ENCODE measurements at regions not wholly inside any gene's neighbourhood (a gene's known extent, or its start where the extent isn't known, plus 50 kb on each side); places are given as distances from the start of the nearest gene placed in this dataset.

- ChIA-PET POLR2A (no interaction called here), CTCF (no interaction called here)
- TF ChIP-seq ZNF473 (tag by site-specific recombination; IDR thresholded peaks at IDR 0.05) (no peak), ZNF391 (tag by site-specific recombination; IDR thresholded peaks at IDR 0.05; ENCODE audit: borderline replicate concordance, low read depth) (no peak), KLF10 (tag by site-specific recombination; IDR thresholded peaks at IDR 0.05) (no peak), ZSCAN23 (tag by site-specific recombination; IDR thresholded peaks at IDR 0.05) (no peak), ZNF791 (tag by site-specific recombination; IDR thresholded peaks at IDR 0.05) (no peak), GLI4 (tag by site-specific recombination; IDR thresholded peaks at IDR 0.05) (no peak), ZNF600 (tag by site-specific recombination; IDR thresholded peaks at IDR 0.05) (no peak), ZNF701 (tag by site-specific recombination; IDR thresholded peaks at IDR 0.05) (no peak), ZNF292 (tag by site-specific recombination; IDR thresholded peaks at IDR 0.05; ENCODE audit: borderline replicate concordance, low read depth) (no peak), ZNF223 (tag by site-specific recombination; IDR thresholded peaks at IDR 0.05) (no peak), ZNF2 (tag by site-specific recombination; IDR thresholded peaks at IDR 0.05) (no peak), ZNF529 (tag by site-specific recombination; IDR thresholded peaks at IDR 0.05; ENCODE audit: insufficient replicate concordance) (no peak), ZNF76 (tag by site-specific recombination; IDR thresholded peaks at IDR 0.05; ENCODE audit: borderline replicate concordance, low read depth) (no peak), ZNF148 (tag by site-specific recombination; IDR thresholded peaks at IDR 0.05; ENCODE audit: borderline replicate concordance) (no peak), ZNF266 (tag by site-specific recombination; IDR thresholded peaks at IDR 0.05; ENCODE audit: low read depth) (no peak), SP3 (tag by site-specific recombination; IDR thresholded peaks at IDR 0.05) (no peak), GFI1B (tag by site-specific recombination; IDR thresholded peaks at IDR 0.05) (no peak), PRDM6 (tag by site-specific recombination; IDR thresholded peaks at IDR 0.05) (no peak), EGR2 (tag by site-specific recombination; IDR thresholded peaks at IDR 0.05; ENCODE audit: low read depth) (no peak), OSR2 (tag by site-specific recombination; IDR thresholded peaks at IDR 0.05) (no peak)
- H3K27ac ChIP-seq (ENCODE audit: extremely low read depth, low read depth, low read length): no peak overlapping the region
- no peaks in the 10 kb centered on the region for H3K4me1 ChIP-seq (ENCODE audit: control insufficient read depth, insufficient read depth, low read length)
- H3K9me3 ChIP-seq (ENCODE audit: control insufficient read depth, insufficient read depth, low read depth, low read length): no peaks in the 10 kb centered on the region
- H3K36me3 ChIP-seq (ENCODE audit: control insufficient read depth in 2 of 2, insufficient read depth in 1 of 2, low read length in 2 of 2): no peaks in the 10 kb centered on the region
- no peak overlapping the region for H3K4me3 ChIP-seq (ENCODE audit: low read depth, low read length)
Observed at GRCh38 chr13:54241719-54242118, 1213.1 kb downstream of the OLFM4 start.

- H3K4me1 ChIP-seq (ENCODE audit: control insufficient read depth, insufficient read depth, low read length): no peaks in the 10 kb centered on the region
Observed at GRCh38 chr13:54248306-54248705, 1219.7 kb downstream of the OLFM4 start.

More at GRCh38 chr13:54248306-54248705, 1219.7 kb downstream of the OLFM4 start:
- no peaks in the 10 kb centered on the region for H3K9me3 ChIP-seq (ENCODE audit: control insufficient read depth, insufficient read depth, low read depth, low read length)
- no peak for TF ChIP-seq ZNF2 (tag by site-specific recombination; IDR thresholded peaks at IDR 0.05)
- TF ChIP-seq ZNF623 (tag by site-specific recombination; IDR thresholded peaks at IDR 0.05): no peak
- TF ChIP-seq SETDB1 (IDR thresholded peaks at IDR 0.05; ENCODE audit: insufficient read length, low read length): no peak
- POLR2A ChIA-PET: no interaction called here
- no peak overlapping the region for H3K27ac ChIP-seq (ENCODE audit: extremely low read depth, low read depth, low read length)
- no peaks in the 10 kb centered on the region for H3K36me3 ChIP-seq (ENCODE audit: control insufficient read depth in 2 of 2, insufficient read depth in 1 of 2, low read length in 2 of 2)
- CTCF ChIA-PET: no interaction called here
- no peak overlapping the region for H3K4me3 ChIP-seq (ENCODE audit: low read depth, low read length)
